ENCODE measurements at regions not wholly inside any gene's neighbourhood (a gene's known extent, or its start where the extent isn't known, plus 50 kb on each side); places are given as distances from the start of the nearest gene placed in this dataset.

DNA sequence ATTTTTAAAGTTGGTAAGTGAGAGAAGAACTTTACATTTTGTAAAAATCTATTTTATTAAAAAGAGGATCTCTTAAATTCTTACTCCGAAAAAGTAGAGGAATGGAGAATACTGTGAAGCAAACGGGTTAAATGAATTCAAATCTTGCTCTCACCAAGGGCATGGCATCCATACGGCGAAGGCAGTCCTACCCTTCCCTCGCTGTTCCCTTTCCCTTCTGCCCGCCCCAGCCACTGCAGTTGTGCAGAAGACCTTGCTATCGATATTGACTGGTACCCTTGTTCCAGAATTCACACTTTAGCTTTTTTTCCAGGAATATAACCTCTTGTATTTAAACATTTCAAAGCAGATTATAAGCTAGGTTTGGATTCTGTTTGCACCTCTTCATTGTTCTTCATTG is 239.5 kb downstream of the ZPLD1 start:
- peak overlapping the region; percentile 70 for H4K91ac ChIP-seq (replicated peaks; ENCODE audit: insufficient read length, low read length)
- H3K56ac ChIP-seq (replicated peaks; ENCODE audit: insufficient read length, low read depth, low read length) = no peak overlapping the region
- H3K18ac ChIP-seq (ENCODE audit: extremely low read depth, low read length) = no peak overlapping the region
- H2BK120ac ChIP-seq (replicated peaks; ENCODE audit: low read depth, low read length) = no peak overlapping the region
- H3K9me3 ChIP-seq (ENCODE audit: insufficient read depth in 2 of 2, low read depth in 1 of 2, low read length in 1 of 2) = no peaks in the 10 kb centered on the region
- no peaks in the 10 kb centered on the region for H3K36me3 ChIP-seq (ENCODE audit: control insufficient read depth in 2 of 4, insufficient read depth in 4 of 4, low read length in 3 of 4)
- no peaks in the 10 kb centered on the region for H3K23me2 ChIP-seq (ENCODE audit: low read depth, low read length)
- no peaks in the 10 kb centered on the region for H3K79me2 ChIP-seq (ENCODE audit: control insufficient read depth in 1 of 2, insufficient read depth in 2 of 2, low read length in 2 of 2)
- POLR2A ChIA-PET (ENCODE audit: partially characterized antibody) = no interaction called here
- 91% methylated on average over 7 of the region's 7 CpGs; no CpG with 5 or more reads in 1 of the 2 experiments for WGBS, 2 experiments (ENCODE audit: extremely low coverage in 1 of 2, insufficient coverage in 1 of 2, insufficient read length in 1 of 2, insufficient replicate concordance in 2 of 2, low coverage in 1 of 2, low lambda C conversion rate in 2 of 2, missing lambda C conversion rate in 1 of 2)
- no peak for FAIRE-seq
- H3K14ac ChIP-seq (ENCODE audit: insufficient read length) = no peak overlapping the region
- H4K8ac ChIP-seq (ENCODE audit: extremely low read depth, insufficient read depth, low read length) = no peak overlapping the region
- H3K27ac ChIP-seq (ENCODE audit: low read depth, low read length) = no peak overlapping the region
- H2BK12ac ChIP-seq (ENCODE audit: low read depth, low read length) = no peak overlapping the region
- H2BK20ac ChIP-seq (ENCODE audit: low read length) = no peak overlapping the region; the same call in 1 of the 2 replicates
- no peak overlapping the region for H3K9ac ChIP-seq (replicated peaks in 1 of 4; ENCODE audit: extremely low read depth in 1 of 4, low read depth in 3 of 4, low read length in 3 of 4)
- CTCF ChIA-PET (ENCODE audit: partially characterized antibody) = interaction anchor here (0.6 to 5.8 kb wide), 27 partner anchors 10 to 852 kb away, joined by 3 to 78 read pairs (median 4); no protein-coding TSS in a partner anchor
- H3K27me3 ChIP-seq (replicated peaks in 1 of 4; ENCODE audit: control insufficient read depth in 3 of 4, extremely low read depth in 1 of 4, insufficient read depth in 3 of 4, low read length in 3 of 4) = no peaks in the 10 kb centered on the region
- H3K4ac ChIP-seq (replicated peaks; ENCODE audit: insufficient read length, low read depth, low read length) = no peak overlapping the region
- no peak overlapping the region for H2AK5ac ChIP-seq (ENCODE audit: low read depth, low read length)
- H2AFZ ChIP-seq (ENCODE audit: low read length) = no peak overlapping the region
- H4K5ac ChIP-seq (ENCODE audit: insufficient read length, low read depth, low read length) = no peak overlapping the region
- no peaks in the 10 kb centered on the region for H4K20me1 ChIP-seq (replicated peaks in 1 of 2; ENCODE audit: control insufficient read depth in 1 of 2, insufficient read depth in 2 of 2, low read length in 2 of 2)
- H2BK5ac ChIP-seq (ENCODE audit: low read depth, low read length) = no peak overlapping the region; the same call in 1 of the 2 replicates
- DNase-seq (ENCODE audit: low read depth in 1 of 2, low spot score in 2 of 2) = no peak
- H3K23ac ChIP-seq (ENCODE audit: insufficient read length) = no peak overlapping the region
- H3K4me1 ChIP-seq (replicated peaks in 1 of 4; ENCODE audit: control insufficient read depth in 3 of 4, insufficient read depth in 4 of 4, low read length in 3 of 4) = peaks cover 0 to 4% (median 2%) of the 10 kb centered on the region in 4 experiments; a peak in 4 of 7 replicates
- H3K4me3 ChIP-seq (ENCODE audit: extremely low read depth in 1 of 4, insufficient read depth in 2 of 4, low read depth in 3 of 4, low read length in 4 of 4) = no peak overlapping the region
- H3K79me1 ChIP-seq (ENCODE audit: low read depth, low read length) = no peaks in the 10 kb centered on the region
- H2BK15ac ChIP-seq (ENCODE audit: low read length) = no peak overlapping the region
- H3K4me2 ChIP-seq (ENCODE audit: insufficient read depth in 1 of 2, low read depth in 2 of 2, low read length in 2 of 2) = 0 out of 4 replicates have a peak overlapping the region, but pooled peaks of 1 of the 2 experiments have one; percentile 3
- TF ChIP-seq SP2 (IDR thresholded peaks at IDR 0.05; ENCODE audit: low read length) = no peak
- no peak for TF ChIP-seq KDM1A (IDR thresholded peaks at IDR 0.05; ENCODE audit: borderline replicate concordance, low read length)
- no peak for TF ChIP-seq ZNF274 (IDR thresholded peaks at IDR 0.05; ENCODE audit: borderline replicate concordance, extremely low read depth, low read length)
- no peak for TF ChIP-seq CBX8 (IDR thresholded peaks at IDR 0.05; ENCODE audit: borderline replicate concordance, low read depth, low read length)
- no peak for TF ChIP-seq SRF (IDR thresholded peaks at IDR 0.05; ENCODE audit: low read depth, low read length)
